Parathyroid adenoma (tissue), 2 donors: ENCODE measurements at regions not wholly inside any gene's neighbourhood (a gene's known extent, or its start where the extent isn't known, plus 50 kb on each side); places are given as distances from the start of the nearest gene placed in this dataset.

Source experiments
- H2AFZ ChIP-seq: fragments of 300-600 bp; sonication (generic); one replicate; pipeline ENCODE4 v1.7.0; 2017; ENCODE audit warnings: antibody characterized with exemption, mild to moderate bottlenecking
- H3K27ac ChIP-seq: fragments of 300-600 bp; sonication (generic); one replicate; pipeline ENCODE4 v1.7.0; 2017
- H3K27me3 ChIP-seq: fragments of 300-600 bp; sonication (generic); one replicate; pipeline ENCODE4 v1.7.0; 2017; ENCODE audit warnings: low read length; ENCODE audit not compliant: control insufficient read depth, insufficient read depth
- H3K36me3 ChIP-seq: fragments of 300-600 bp; sonication (generic); one replicate; pipeline ENCODE4 v1.7.0; 2017; ENCODE audit warnings: low read length; ENCODE audit not compliant: control insufficient read depth, insufficient read depth
- H3K4me1 ChIP-seq: fragments of 300-600 bp; sonication (generic); one replicate; pipeline ENCODE4 v1.7.0; 2017; ENCODE audit warnings: control low read depth
- H3K4me2 ChIP-seq: fragments of 300-600 bp; sonication (generic); one replicate; pipeline ENCODE4 v1.7.0; 2017; ENCODE audit warnings: low read length
- H3K4me3 ChIP-seq: fragments of 300-600 bp; sonication (generic); one replicate; pipeline ENCODE4 v1.7.0; 2017; ENCODE audit warnings: low read depth, low read length
- H3K79me2 ChIP-seq: fragments of 300-600 bp; sonication (generic); one replicate; pipeline ENCODE4 v1.7.0; 2017; ENCODE audit warnings: control low read depth
- H3K9ac ChIP-seq: fragments of 300-600 bp; sonication (generic); one replicate; pipeline ENCODE4 v1.7.0; 2017; ENCODE audit warnings: mild to moderate bottlenecking
- H3K9me3 ChIP-seq: fragments of 300-600 bp; sonication (generic); one replicate; pipeline ENCODE4 v1.7.0; 2017; ENCODE audit warnings: low read length; ENCODE audit not compliant: control insufficient read depth
- CTCF ChIP-seq: fragments of 300-600 bp; sonication (generic); IDR thresholded peaks from one replicate; pipeline ENCODE4 v1.7.0; 2017; ENCODE audit warnings: antibody characterized with exemption, mild to moderate bottlenecking
- donor health status: primary hyperparathyroidism.

- Histone ChIP-seq H3K27ac (no peak overlapping the region), H3K9ac (no peak overlapping the region), H3K27me3 (no peaks in the 10 kb centered on the region), H3K4me1 (no peaks in the 10 kb centered on the region), H3K79me2 (no peaks in the 10 kb centered on the region), H2AFZ (no peak overlapping the region), H3K4me3 (no peak overlapping the region), H3K36me3 (no peaks in the 10 kb centered on the region), H3K4me2 (no peak overlapping the region), H3K9me3 (no peaks in the 10 kb centered on the region)
- TF ChIP-seq CTCF = no peak
Observed at GRCh38 chr12:69094606-69095216, 144.7 kb upstream of the CPSF6 start.

GRCh38 chr12:69095765-69096477 is 143.4 kb upstream of the CPSF6 start:
- Histone ChIP-seq H3K79me2 (no peaks in the 10 kb centered on the region), H3K9ac (no peak overlapping the region), H3K4me2 (no peak overlapping the region), H3K4me3 (no peak overlapping the region), H3K36me3 (no peaks in the 10 kb centered on the region), H3K9me3 (no peaks in the 10 kb centered on the region), H3K4me1 (no peaks in the 10 kb centered on the region), H3K27ac (no peak overlapping the region), H3K27me3 (no peaks in the 10 kb centered on the region), H2AFZ (no peak overlapping the region)
- TF ChIP-seq CTCF = no peak

GRCh38 chr12:69096669-69097335 is 142.6 kb upstream of the CPSF6 start:
- H3K4me3 ChIP-seq = no peak overlapping the region
- H3K27me3 ChIP-seq = no peaks in the 10 kb centered on the region
- H3K4me1 ChIP-seq = no peaks in the 10 kb centered on the region
- no peak overlapping the region for H3K27ac ChIP-seq
- no peak overlapping the region for H2AFZ ChIP-seq
- H3K9ac ChIP-seq = no peak overlapping the region
- no peak for TF ChIP-seq CTCF
- no peaks in the 10 kb centered on the region for H3K79me2 ChIP-seq
- H3K9me3 ChIP-seq = no peaks in the 10 kb centered on the region
- H3K4me2 ChIP-seq = no peak overlapping the region
- H3K36me3 ChIP-seq = no peaks in the 10 kb centered on the region

- no peaks in the 10 kb centered on the region for H3K27me3 ChIP-seq
- no peak overlapping the region for H3K9ac ChIP-seq
- TF ChIP-seq CTCF = no peak
- no peak overlapping the region for H3K4me3 ChIP-seq
- no peaks in the 10 kb centered on the region for H3K9me3 ChIP-seq
- H3K27ac ChIP-seq = no peak overlapping the region
- H3K36me3 ChIP-seq = no peaks in the 10 kb centered on the region
- H2AFZ ChIP-seq = no peak overlapping the region
- no peaks in the 10 kb centered on the region for H3K4me1 ChIP-seq
- no peak overlapping the region for H3K4me2 ChIP-seq
- H3K79me2 ChIP-seq = no peaks in the 10 kb centered on the region
Observed at GRCh38 chr12:69097619-69098368, 141.6 kb upstream of the CPSF6 start.
